ENCODE measurements at regions not wholly inside any gene's neighbourhood (a gene's known extent, or its start where the extent isn't known, plus 50 kb on each side); places are given as distances from the start of the nearest gene placed in this dataset.

- no peaks in the 10 kb centered on the region for H4K20me1 ChIP-seq (ENCODE audit: insufficient read depth)
- CTCF ChIA-PET = no interaction called here
- TF ChIP-seq RCOR1 (IDR thresholded peaks at IDR 0.05; ENCODE audit: low read length) (no peak), CHD2 (IDR thresholded peaks at IDR 0.05; ENCODE audit: low read length, partially characterized antibody) (no peak), EZH2phosphoT487 (IDR thresholded peaks at IDR 0.05; ENCODE audit: borderline replicate concordance, low read depth) (no peak), MXI1 (IDR thresholded peaks at IDR 0.05; ENCODE audit: low read depth, low read length) (no peak), GATA2 (CRISPR knock-in tag; IDR thresholded peaks at IDR 0.05) (no peak)
- TF ChIP-seq, protein P1, sequence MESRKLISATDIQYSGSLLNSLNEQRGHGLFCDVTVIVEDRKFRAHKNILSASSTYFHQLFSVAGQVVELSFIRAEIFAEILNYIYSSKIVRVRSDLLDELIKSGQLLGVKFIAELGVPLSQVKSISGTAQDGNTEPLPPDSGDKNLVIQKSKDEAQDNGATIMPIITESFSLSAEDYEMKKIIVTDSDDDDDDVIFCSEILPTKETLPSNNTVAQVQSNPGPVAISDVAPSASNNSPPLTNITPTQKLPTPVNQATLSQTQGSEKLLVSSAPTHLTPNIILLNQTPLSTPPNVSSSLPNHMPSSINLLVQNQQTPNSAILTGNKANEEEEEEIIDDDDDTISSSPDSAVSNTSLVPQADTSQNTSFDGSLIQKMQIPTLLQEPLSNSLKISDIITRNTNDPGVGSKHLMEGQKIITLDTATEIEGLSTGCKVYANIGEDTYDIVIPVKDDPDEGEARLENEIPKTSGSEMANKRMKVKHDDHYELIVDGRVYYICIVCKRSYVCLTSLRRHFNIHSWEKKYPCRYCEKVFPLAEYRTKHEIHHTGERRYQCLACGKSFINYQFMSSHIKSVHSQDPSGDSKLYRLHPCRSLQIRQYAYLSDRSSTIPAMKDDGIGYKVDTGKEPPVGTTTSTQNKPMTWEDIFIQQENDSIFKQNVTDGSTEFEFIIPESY (IDR thresholded peaks at IDR 0.05; ENCODE audit: borderline replicate concordance, low read depth) = no peak
- TF ChIP-seq, protein P2, sequence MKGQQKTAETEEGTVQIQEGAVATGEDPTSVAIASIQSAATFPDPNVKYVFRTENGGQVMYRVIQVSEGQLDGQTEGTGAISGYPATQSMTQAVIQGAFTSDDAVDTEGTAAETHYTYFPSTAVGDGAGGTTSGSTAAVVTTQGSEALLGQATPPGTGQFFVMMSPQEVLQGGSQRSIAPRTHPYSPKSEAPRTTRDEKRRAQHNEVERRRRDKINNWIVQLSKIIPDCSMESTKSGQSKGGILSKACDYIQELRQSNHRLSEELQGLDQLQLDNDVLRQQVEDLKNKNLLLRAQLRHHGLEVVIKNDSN (IDR thresholded peaks at IDR 0.05; ENCODE audit: borderline replicate concordance, low read depth) = no peak
- POLR2A ChIA-PET = no interaction called here
- no peaks in the 10 kb centered on the region for H3K36me3 ChIP-seq (replicated peaks in 1 of 2; ENCODE audit: control insufficient read depth in 1 of 2, insufficient read depth in 2 of 2, low read length in 1 of 2)
- H3K4me1 ChIP-seq (ENCODE audit: control insufficient read depth in 1 of 2, insufficient read depth in 2 of 2, low read depth in 1 of 2, low read length in 1 of 2) = no peaks in the 10 kb centered on the region
- H3F3A ChIP-seq (replicated peaks; ENCODE audit: insufficient read depth) = no peaks in the 10 kb centered on the region
- no peak overlapping the region for H2AFZ ChIP-seq (ENCODE audit: low read depth)
- H3K27me3 ChIP-seq (ENCODE audit: insufficient read depth) = peaks cover 9% of the 10 kb centered on the region; the same call in 1 of the 2 replicates
- WGBS (ENCODE audit: low lambda C conversion rate) = 26% methylated on average over 5 of the region's 5 CpGs
- no peaks in the 10 kb centered on the region for H3K9me2 ChIP-seq
- no peak overlapping the region for H3K4me2 ChIP-seq
- no peaks in the 10 kb centered on the region for H3K79me2 ChIP-seq (ENCODE audit: insufficient read depth)
- no peaks in the 10 kb centered on the region for H3K9me3 ChIP-seq
- no peak for DNase-seq
- H3K9ac ChIP-seq = no peak overlapping the region
- no peak overlapping the region for H3K4me3 ChIP-seq (ENCODE audit: low read depth in 2 of 2, low read length in 1 of 2)
- H3K27ac ChIP-seq (ENCODE audit: low read depth in 2 of 2, low read length in 1 of 2) = no peak overlapping the region
Measured at GRCh38 chr21:41594268-41594667, 86.3 kb upstream of the TMPRSS2 start.

- no peaks in the 10 kb centered on the region for H3K9me3 ChIP-seq
- no peaks in the 10 kb centered on the region for H3K9me2 ChIP-seq
- no peaks in the 10 kb centered on the region for H3F3A ChIP-seq (replicated peaks; ENCODE audit: insufficient read depth)
- no peak overlapping the region for H3K9ac ChIP-seq
- ChIA-PET POLR2A (no interaction called here), CTCF (no interaction called here)
- no peaks in the 10 kb centered on the region for H3K4me1 ChIP-seq (ENCODE audit: control insufficient read depth in 1 of 2, insufficient read depth in 2 of 2, low read depth in 1 of 2, low read length in 1 of 2)
- peaks cover 9% of the 10 kb centered on the region; the same call in 1 of the 2 replicates for H3K27me3 ChIP-seq (ENCODE audit: insufficient read depth)
- no peaks in the 10 kb centered on the region for H3K79me2 ChIP-seq (ENCODE audit: insufficient read depth)
- WGBS (ENCODE audit: low lambda C conversion rate) = 50% methylated on average over 4 of the region's 4 CpGs
- H3K36me3 ChIP-seq (replicated peaks in 1 of 2; ENCODE audit: control insufficient read depth in 1 of 2, insufficient read depth in 2 of 2, low read length in 1 of 2) = no peaks in the 10 kb centered on the region
- no peak overlapping the region for H3K27ac ChIP-seq (ENCODE audit: low read depth in 2 of 2, low read length in 1 of 2)
- H2AFZ ChIP-seq (ENCODE audit: low read depth) = no peak overlapping the region
- no peak overlapping the region for H3K4me2 ChIP-seq
- H3K4me3 ChIP-seq (ENCODE audit: low read depth in 2 of 2, low read length in 1 of 2) = no peak overlapping the region
- no peak for TF ChIP-seq YY1 (IDR thresholded peaks at IDR 0.05; ENCODE audit: low read depth)
- TF ChIP-seq TEAD4 (IDR thresholded peaks at IDR 0.05; ENCODE audit: borderline replicate concordance, insufficient read depth) = no peak
- no peak for TF ChIP-seq EZH2phosphoT487 (IDR thresholded peaks at IDR 0.05; ENCODE audit: borderline replicate concordance, low read depth)
- no peak for TF ChIP-seq RFX5 (IDR thresholded peaks at IDR 0.05; ENCODE audit: low read length)
- no peak for TF ChIP-seq SMC3 (IDR thresholded peaks at IDR 0.05; ENCODE audit: low read depth, low read length)
- TF ChIP-seq SIN3A (IDR thresholded peaks at IDR 0.05; ENCODE audit: borderline replicate concordance, low read depth, low read length) = no peak
- TF ChIP-seq, protein P3, sequence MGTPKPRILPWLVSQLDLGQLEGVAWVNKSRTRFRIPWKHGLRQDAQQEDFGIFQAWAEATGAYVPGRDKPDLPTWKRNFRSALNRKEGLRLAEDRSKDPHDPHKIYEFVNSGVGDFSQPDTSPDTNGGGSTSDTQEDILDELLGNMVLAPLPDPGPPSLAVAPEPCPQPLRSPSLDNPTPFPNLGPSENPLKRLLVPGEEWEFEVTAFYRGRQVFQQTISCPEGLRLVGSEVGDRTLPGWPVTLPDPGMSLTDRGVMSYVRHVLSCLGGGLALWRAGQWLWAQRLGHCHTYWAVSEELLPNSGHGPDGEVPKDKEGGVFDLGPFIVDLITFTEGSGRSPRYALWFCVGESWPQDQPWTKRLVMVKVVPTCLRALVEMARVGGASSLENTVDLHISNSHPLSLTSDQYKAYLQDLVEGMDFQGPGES (IDR thresholded peaks at IDR 0.05; ENCODE audit: low read depth, low read length) = no peak
- no peak for TF ChIP-seq GATA2 (CRISPR knock-in tag; IDR thresholded peaks at IDR 0.05)
- TF ChIP-seq, protein P2 (IDR thresholded peaks at IDR 0.05; ENCODE audit: borderline replicate concordance, low read depth) = no peak
- TF ChIP-seq RCOR1 (IDR thresholded peaks at IDR 0.05; ENCODE audit: low read length) = no peak
- DNase-seq = no peak
- H4K20me1 ChIP-seq (ENCODE audit: insufficient read depth) = no peaks in the 10 kb centered on the region
Measured at GRCh38 chr21:41593760-41594138, 85.8 kb upstream of the TMPRSS2 start.

Measured in SK-N-SH (cell line).